HG02759 (cell line): ENCODE measurements at regions not wholly inside any gene's neighbourhood (a gene's known extent, or its start where the extent isn't known, plus 50 kb on each side); places are given as distances from the start of the nearest gene placed in this dataset.
A peak's percentile ranks its signal among the peaks of the same experiment; 100 is the strongest.

Experiments
- ATAC-seq: cut with Tn5 transposase; IDR thresholded peaks from one replicate; pipeline ENCODE4 v1.9.1; 2021; ENCODE audit warnings: mild to moderate bottlenecking, moderate library complexity; ENCODE audit not compliant: unreplicated experiment

DNA sequence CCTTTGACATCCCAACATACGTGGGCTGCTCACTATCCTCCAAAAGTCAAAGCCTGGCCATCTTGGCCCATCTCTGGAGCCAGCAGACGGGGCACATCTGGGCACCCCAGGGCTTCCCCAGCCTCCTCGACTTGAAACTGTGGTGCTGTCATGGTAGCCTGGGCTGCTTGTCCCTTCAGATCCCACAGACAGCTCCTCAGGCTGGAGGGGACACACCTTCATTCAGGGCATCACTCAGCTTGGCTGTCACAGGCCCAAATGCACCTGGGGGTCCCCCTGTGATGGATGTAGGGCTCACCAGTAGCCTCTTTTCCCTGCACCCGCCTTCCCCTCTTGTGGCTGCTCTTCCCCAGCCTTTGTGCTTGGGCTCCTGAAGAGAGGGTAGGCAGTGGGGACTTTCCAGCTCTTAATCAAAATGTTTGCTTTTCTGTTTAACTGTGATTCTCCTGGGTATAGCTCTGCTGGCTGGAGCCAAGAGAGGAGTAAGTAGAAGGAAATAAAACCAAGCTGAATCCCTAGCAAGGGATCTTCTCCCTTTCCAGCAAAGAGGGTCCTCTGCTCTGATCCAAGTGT, 92.3 kb downstream of the GYPC start:
- ATAC-seq: no peak

DNA sequence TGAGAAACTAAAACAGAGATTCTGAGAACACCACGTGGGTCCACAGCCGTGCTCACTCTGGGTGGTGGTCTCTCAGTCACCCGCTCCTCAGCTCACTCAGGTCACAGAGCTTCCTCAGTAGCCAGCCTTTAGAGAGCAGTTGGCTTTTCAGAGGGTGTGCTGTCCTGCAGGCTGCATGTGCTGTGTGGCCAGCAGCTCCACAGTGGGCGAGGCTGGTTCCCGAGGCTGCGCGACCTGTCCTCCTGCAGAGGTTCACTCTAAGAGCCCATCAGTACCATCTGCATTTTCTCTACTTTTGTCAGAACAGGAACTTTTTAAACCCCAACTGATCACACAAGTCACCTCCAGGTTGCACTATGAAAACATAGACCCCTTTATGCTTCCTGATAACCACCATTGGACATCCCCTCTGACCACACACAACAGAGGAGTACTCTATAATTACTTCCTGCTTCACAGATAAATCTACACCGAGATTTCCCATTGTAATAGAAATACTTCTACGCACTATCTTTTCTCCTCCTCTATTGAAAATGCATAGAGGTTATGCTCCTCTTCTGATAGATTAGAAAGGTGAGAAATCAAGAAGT, 93.1 kb downstream of the GYPC start:
- no peak for ATAC-seq

DNA sequence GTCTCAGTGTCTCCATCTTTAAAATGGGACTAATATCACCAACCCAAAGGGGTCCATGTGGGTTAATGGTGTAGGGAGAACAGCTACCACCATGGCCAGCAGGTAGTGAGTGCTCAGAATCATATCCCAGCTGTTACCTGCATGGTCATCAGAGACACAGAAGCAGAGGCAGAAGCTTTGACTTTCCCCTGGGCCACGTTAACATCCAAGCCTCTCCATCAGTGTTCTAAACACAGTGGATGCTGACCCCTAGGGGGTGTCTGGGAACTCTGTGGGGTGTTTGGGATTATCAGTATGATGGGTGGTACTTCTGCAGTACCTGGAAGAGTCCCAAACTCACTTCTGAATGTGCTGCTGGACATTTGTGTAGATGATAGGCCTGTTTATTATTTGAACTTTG, 93.6 kb downstream of the GYPC start:
- peak; percentile 47 for ATAC-seq

DNA sequence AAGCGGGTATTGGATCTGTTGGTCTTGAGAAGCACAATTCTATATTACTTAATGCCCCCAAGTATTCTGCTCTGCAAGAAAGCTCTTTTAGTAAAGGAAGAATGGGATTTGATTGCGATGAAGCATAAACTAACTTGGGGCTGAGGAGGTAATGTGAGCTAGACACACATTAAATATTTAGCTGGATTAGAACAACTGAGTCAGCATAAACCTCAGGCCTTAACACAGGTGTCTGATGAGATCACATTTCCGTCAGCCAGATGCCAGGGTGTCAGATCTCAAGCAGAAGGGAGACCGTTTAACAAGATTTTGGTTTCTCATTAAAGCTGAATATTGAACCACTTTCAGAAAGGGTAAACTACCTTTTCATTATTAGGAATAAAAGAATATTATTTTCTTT, 94.5 kb downstream of the GYPC start:
- ATAC-seq: no peak

DNA sequence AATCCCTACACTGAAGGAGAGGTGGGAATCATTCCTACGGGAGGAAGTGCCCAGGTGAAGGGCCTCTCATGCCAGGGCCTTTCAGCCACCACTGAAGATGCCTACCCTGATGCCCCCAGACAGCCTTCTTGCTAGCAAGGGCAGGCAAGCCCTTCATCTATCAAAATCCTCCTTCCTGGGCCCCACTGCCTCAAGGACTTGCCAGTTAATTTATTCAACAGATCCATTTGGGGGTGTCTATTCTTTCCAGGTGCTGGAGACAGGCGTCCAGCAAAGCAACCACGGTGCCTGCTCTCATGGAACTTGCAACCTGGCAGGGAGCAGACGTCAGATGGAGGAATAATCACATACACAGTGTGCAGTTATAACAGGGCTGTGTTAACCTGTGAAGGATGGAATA, 95.5 kb downstream of the GYPC start:
- ATAC-seq: no peak

DNA sequence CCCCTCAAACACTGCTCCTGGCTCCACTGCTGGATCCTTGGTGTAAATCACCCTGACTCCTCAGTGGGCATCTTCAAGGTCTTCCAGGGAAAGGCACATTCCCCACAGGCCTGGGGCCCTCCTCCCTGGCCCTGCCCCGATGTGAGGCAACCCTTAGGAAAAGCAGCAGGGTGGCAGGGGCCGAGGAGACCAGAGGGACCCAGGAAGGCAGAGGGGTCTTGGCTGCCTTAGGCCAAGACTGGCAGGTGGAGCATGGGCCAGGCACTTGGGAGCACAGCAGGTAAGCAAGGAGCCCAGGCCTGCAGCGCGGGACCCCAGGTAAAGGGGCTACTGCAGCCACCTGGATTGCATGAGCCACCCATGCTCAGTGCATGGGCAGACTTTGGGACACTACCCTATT, 96.9 kb downstream of the GYPC start:
- no peak for ATAC-seq

DNA sequence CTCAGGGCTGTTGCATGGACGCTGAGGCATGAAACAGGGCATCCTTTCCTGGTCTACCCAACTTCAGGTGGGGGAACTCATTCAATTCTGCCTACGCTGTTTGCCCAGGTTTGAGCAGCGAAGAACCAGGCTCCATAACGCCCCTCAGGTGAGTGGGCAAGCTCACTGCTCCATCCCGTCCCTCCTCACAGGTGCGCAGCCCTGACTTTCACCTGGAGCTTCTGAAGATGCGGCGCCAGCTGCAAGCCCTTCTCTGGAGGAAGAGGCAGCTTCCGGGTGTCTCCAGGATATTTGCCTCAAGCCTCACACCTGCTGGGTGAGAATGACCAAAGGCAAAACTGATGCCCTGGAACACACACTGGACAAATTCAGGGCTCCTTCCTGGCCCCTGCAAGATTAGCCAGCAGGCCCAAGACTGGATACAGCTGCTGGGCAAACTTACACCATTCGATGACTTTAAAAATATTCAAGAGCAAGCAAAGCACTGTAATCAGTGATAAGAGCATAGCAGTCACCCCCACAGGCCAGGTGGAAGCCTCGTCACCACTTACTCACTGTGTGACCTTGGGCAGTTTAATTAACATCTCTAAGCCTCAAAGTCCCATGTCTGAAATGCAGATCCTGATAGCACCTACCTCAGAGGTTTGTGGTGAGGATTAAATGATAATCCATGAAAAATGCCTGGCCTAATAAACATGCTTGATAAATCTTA, 97.7 kb downstream of the GYPC start:
- no peak for ATAC-seq

DNA sequence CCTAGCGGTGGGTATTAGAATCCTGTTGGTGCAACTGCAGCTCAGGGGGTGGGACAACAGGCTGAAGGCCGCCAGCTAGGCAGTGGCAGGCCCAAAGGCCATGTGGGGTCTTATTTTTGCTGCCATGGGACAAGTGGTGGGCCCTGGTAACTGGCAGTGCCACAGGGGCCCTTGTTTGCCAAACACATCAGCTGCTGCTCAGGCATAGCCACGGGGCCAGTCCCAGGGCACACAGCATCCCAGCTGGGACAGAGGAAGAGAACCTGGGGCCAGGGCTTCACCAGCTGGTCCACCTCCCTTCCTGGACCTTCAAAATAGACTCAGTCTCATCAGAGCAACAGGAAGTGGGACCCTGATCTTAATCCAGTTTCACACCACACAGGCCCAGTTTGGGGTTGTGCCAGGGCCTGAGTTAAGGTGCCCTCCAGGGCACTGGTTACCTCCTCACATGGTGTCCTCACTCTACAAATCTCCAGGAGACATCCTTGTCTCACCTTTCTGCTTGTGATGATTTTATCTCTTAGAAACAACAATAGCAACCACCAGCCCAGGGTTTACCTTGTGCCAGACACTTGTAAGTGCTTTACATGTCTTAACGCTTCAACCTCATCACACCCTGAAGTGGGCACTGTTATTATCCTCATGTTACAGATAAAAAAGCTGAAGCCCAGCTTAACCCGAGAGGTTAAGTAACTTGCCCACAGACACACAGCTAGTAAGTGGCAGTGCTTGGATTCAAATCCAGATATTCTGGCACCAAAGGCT, 98.5 kb downstream of the GYPC start:
- ATAC-seq: no peak

DNA sequence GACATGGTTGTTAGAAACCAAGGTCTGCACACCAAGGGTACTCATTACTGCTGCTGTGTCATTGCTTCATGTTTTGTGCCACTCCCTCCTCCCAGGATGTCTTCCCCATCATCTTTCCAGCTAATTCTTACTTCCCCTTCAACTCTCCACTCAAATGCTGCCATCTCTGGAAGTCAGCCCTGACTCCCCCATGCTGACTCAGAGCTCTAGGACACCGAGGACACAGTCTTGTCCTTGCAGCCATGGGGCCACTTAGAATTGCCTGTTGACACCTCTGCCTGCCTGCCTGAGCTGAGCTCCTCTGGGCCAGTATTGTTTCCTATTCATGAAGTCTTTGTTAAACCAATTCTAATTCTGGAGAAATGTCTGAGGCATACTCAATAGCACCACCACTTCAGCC, 100.2 kb downstream of the GYPC start:
- ATAC-seq: no peak

DNA sequence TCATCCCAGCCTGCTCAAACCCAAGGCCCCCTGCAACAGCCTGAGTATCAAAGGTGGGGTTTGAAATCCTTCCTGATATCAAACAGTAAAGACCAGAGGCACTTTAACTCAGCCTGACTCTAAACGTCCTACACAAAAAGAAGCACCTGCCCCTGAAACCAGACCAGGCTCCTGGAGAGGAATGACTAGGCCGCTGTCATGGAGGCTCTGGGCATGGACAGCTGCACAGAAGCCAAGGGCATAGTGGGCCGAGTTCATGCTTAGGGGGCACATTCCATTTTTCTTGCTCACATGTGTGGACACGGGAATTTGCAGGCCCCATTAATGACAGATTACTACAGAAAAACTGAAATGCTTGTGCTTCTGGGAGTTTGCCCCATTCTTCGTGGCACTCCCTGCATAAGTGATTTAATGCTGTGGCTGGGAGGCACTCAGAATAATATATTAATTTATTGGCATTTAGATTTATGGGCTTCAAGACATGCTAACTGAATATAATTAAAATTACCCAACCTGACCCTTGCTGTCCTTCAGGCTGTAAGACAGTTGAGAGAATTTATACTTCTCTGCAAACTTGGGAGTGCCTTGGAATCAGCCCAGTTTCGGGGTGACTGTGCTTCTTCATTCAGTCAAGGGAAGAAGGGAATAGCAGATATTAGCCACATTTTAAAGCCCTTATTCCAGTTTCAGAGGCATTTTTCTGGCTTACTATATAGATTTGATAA, 105.5 kb downstream of the GYPC start:
- no peak for ATAC-seq

DNA sequence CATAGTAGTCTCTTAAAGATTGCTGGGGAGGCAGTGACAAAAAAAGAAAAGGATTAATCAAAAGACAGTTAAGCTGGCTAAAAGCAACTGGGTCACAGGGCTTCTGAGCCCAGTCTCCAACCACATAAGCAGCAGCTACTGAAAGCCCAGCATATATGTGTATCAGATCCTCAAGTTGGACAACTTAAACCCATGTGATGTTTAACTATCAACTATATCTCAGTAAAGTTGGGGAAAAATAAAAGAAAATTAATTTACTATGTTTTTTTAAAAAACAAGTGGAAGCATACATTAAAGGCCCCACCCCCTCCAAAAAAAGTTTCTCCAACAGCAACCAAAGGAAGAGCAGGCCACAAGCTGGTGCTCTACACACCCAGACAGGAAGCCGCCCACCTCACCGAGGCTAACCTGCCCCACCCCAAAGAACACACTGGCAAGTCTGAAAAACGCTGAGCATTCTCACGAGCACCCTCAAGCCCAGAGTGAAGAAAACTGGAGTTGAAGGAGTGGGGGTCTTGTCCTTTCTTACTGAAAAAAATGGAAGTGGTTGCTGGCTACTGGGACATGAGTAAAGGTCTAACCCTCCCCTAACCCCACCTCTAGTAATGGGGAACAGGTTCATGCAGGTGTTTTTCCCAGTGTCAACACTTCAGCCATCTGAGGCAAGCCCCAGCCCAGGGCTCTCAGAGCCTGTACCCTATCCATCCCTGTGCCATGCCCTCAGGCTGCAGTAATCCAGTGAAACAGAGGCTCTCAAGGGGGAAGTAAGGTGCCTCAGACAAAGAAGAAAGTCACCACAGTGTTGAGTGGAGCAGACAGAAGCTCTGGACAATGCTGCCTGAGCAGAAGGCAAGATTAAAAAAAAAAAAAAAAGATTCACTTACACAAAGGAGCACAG, 106.3 kb downstream of the GYPC start:
- ATAC-seq: no peak

DNA sequence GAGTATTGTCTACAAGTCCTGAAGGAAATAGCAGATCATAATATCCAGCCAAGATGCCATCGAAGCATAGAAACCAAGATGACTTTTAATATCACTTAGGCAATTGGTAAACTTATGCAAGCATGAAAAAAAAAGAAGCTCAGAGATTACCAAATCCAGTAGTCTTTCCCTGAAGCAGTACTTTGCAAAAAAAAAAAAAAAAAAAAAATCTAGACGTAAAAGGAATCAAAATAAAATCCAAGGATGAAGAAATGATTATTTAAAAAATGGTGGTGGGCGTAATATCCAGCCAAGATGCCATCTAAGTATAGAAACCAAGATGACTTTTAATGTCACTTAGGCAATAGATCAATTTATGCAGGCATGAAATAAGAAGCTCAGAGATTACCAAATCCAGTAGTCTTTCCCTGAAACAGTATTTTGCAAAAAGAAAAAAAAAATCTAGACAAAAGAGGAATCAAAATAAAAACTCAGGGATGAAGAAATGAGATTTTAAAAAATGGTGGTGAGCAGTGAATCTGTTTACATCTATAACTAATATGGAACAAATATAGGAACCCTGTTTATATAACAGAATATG, 108.8 kb downstream of the GYPC start:
- no peak for ATAC-seq

DNA sequence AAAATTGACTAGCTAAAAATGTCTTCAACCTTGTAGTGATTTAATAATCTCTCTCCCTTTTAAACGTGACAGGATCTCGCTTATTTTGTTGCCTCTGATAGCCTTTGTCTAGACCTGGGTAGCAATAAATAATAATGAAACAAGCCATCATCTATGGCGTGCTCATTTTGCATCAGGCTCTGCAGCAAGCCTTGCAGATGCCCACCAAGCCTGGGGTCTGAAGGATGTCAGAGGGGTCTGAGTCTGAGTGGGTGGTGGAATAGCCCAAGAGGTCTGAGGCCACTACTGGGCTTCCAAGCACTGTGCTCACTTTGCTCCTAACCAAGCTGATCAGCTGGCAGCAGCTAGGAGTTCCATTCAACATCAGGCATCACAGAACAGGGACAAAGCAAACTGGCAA, 109.4 kb downstream of the GYPC start:
- no peak for ATAC-seq

DNA sequence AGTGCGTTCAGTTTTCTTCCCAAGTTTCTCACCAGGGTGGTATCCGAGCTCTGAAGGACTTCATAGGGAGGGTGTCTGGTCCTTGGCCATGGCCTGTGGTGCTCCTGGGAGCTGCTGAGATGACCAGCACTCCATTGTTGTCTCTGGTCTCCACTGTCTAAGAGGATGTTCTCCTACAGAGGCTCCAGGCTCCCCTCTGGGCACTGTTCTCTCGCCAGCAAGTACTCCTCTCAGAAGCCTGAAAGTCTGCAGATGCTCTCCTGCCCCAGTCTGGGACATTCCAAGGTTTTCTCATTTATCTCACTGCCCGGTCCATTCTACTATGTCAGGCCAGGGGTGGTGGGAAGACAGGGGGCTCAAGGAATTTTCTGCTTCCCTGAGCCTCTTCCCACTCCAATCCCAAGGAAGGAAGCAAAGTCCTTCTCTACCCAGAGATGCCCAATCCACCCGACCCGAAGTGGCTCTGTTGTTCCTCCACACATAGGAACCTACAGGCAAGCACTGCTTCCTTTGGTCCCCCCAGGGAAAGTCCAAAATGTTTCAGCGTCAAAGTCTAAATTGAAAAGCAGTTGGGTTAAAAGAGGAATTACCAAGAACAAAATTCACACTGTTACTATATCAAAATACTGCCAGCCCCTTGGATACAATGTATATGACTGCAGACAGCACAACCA, 110.5 kb downstream of the GYPC start:
- no peak for ATAC-seq

DNA sequence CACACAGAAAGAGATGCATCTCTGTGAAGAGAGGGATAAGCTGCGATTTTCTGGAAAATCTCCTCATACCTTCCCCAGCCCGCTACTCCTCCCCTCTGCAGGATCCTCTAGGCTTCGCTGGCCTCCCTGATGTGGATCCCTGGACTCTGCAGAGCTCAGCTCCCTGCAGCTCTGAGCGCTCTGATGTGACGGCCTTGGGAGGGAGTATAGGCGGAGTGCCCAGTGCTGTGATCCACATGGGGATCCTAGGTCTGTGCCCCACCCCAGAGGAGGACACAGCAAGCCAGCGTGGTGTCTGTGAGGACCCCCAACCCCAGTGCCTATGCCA, 111.0 kb downstream of the GYPC start:
- ATAC-seq: no peak

DNA sequence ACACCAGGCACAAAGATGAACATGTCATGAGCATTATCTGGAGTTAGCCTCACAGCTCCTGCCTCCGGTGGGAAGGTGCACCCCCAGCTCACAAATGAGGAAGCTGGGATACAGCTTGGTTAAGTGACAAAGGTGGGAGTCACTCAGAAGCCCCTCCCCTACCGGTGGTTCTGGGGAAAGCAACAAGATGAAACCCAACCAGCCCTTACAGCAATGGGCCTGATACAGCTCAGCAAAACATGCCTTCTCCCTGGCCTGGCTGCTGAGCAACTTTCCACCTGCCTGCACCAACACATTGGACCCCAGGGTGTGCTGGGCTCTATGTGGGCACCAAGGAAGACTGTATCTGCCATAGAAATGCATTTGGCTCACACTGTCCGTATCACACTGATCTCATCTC, 113.2 kb downstream of the GYPC start:
- ATAC-seq: no peak

DNA sequence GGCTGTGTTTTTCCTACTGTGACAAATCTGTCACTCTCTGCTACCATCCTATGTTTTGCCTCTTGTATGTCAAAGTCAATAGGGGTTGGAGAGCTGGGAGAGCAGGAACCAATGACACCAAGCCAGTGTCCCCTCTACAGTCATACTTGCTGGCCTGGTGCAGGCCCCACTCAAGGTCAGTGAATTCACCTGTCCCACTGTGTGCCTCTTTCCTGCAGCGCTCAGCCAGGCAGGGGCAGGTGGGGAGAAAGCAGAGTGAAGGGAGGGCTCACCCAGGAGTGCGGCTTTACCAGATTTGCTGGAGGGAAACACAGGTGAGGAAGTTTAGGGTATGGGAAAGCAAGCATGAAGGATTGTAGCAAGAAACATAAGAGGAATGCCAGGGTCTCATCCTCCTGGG, 114.5 kb downstream of the GYPC start:
- no peak for ATAC-seq

DNA sequence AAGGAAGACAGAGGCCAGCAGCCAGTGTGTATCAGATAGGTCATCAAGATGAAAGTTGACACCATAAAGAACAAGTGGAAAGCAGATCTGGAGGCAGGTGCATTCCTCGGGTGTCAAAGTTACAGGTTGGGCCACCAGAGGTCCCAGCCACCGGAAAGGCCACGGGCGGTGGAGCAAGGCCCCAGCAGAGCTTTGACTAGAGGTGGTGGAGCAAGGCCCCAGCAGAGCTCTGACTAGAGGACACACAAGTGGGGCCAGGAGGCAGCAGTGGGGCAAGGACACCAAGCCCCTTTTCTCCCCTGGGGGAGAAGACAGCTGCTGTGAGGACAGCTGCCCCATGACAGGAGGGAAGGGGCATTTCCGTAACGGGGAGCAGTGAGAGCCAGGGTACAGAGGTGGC, 115.1 kb downstream of the GYPC start:
- ATAC-seq: no peak

DNA sequence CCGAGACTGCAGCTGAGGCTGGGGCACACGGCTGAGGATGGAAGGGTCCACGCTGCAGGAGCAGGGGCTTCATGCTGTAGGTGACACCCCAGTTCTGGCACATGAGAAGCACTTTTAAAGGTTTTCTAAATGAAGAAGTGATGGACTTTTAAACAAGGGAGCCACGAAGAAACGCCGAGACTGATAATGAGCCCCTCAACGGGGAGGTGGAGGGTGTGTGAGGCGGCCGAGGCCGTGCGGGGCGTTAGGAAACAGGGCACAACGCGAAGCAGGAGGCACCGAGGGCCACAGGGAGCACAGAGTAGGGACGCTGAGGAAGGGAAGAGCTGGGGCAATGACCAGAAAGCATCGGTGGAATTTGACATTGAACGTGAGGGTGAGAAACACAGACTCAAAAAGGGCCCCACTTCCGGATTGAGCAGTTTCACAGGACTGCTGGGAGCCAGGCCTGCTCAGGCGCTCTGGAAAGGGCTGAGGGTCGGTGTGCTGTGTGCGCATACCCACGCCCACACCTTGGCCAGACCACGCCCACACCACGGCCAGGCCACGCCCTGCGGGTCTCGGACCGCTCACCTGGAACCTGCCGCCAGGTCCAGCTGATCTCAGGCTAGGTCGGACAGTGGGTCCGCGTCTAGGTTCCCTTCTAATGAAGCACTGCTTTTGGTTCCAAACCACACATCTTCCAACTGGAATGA, 115.7 kb downstream of the GYPC start:
- ATAC-seq: no peak
